ENCODE measurements at regions not wholly inside any gene's neighbourhood (a gene's known extent, or its start where the extent isn't known, plus 50 kb on each side); places are given as distances from the start of the nearest gene placed in this dataset.

- TF ChIP-seq ELF1 (IDR thresholded peaks at IDR 0.05; ENCODE audit: borderline replicate concordance, low read depth) (no peak), YY1 (IDR thresholded peaks at IDR 0.05; ENCODE audit: extremely low read depth, insufficient replicate concordance, low read depth, low read length) (no peak), SP1 (IDR thresholded peaks at IDR 0.05; ENCODE audit: low read depth) (no peak)
- TF ChIP-seq, protein P1, sequence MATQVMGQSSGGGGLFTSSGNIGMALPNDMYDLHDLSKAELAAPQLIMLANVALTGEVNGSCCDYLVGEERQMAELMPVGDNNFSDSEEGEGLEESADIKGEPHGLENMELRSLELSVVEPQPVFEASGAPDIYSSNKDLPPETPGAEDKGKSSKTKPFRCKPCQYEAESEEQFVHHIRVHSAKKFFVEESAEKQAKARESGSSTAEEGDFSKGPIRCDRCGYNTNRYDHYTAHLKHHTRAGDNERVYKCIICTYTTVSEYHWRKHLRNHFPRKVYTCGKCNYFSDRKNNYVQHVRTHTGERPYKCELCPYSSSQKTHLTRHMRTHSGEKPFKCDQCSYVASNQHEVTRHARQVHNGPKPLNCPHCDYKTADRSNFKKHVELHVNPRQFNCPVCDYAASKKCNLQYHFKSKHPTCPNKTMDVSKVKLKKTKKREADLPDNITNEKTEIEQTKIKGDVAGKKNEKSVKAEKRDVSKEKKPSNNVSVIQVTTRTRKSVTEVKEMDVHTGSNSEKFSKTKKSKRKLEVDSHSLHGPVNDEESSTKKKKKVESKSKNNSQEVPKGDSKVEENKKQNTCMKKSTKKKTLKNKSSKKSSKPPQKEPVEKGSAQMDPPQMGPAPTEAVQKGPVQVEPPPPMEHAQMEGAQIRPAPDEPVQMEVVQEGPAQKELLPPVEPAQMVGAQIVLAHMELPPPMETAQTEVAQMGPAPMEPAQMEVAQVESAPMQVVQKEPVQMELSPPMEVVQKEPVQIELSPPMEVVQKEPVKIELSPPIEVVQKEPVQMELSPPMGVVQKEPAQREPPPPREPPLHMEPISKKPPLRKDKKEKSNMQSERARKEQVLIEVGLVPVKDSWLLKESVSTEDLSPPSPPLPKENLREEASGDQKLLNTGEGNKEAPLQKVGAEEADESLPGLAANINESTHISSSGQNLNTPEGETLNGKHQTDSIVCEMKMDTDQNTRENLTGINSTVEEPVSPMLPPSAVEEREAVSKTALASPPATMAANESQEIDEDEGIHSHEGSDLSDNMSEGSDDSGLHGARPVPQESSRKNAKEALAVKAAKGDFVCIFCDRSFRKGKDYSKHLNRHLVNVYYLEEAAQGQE (IDR thresholded peaks at IDR 0.05; ENCODE audit: low read depth), result no peak
- TF ChIP-seq, protein P2, sequence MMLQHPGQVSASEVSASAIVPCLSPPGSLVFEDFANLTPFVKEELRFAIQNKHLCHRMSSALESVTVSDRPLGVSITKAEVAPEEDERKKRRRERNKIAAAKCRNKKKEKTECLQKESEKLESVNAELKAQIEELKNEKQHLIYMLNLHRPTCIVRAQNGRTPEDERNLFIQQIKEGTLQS (IDR thresholded peaks at IDR 0.05), result no peak
Measured at GRCh38 chr7:46537191-46537905, 616.3 kb upstream of the IGFBP3 start (continued).

- no peak overlapping the region for H2AFZ ChIP-seq (ENCODE audit: low read depth, low read length, poor library complexity, severe bottlenecking)
- H3K9ac ChIP-seq (ENCODE audit: low read length), result no peak overlapping the region
- no peak for ATAC-seq
- H4K20me1 ChIP-seq (ENCODE audit: insufficient read depth), result no peaks in the 10 kb centered on the region
- no peaks in the 10 kb centered on the region for H3K9me2 ChIP-seq (ENCODE audit: insufficient read depth)
- TF ChIP-seq TCF7L2 (IDR thresholded peaks at IDR 0.05; ENCODE audit: borderline replicate concordance, extremely low read depth, insufficient read depth, insufficient read length) (no peak), SRF (IDR thresholded peaks at IDR 0.05; ENCODE audit: low read depth) (no peak), JUND (IDR thresholded peaks at IDR 0.05) (no peak), CBX3 (IDR thresholded peaks at IDR 0.05; ENCODE audit: low read depth) (no peak)
- intact Hi-C loops (cut with micrococcal nuclease), result no loop called here
- no peaks in the 10 kb centered on the region for H3K9me3 ChIP-seq (ENCODE audit: control insufficient read depth in 1 of 2, insufficient read depth in 1 of 2, low read depth in 1 of 2, low read length in 2 of 2)
- no peak overlapping the region for H3K4me2 ChIP-seq (ENCODE audit: low read length)
- no peaks in the 10 kb centered on the region for H3K27me3 ChIP-seq (ENCODE audit: insufficient read depth, low read length)
- CTCF ChIA-PET, result no interaction called here
- RAD21 ChIA-PET (ENCODE audit: low non-redundant PET in 1 of 2, low total read pairs in 2 of 2, uncharacterized antibody in 2 of 2, unreplicated experiment in 2 of 2), result no interaction called here
- H3K79me2 ChIP-seq (ENCODE audit: insufficient read depth, low read length), result no peaks in the 10 kb centered on the region
- no peak overlapping the region for H3K4me3 ChIP-seq (replicated peaks in 1 of 2; ENCODE audit: low read depth in 1 of 2, low read length in 2 of 2)
- no TSS peak for BruUV-seq (replicated peaks)
- POLR2A ChIA-PET, result no interaction called here
- H3K27ac ChIP-seq (ENCODE audit: low read depth, low read length), result no peak overlapping the region
- no peaks in the 10 kb centered on the region for H3K36me3 ChIP-seq (ENCODE audit: control insufficient read depth in 1 of 2, insufficient read depth in 2 of 2, low read length in 2 of 2)
- no peak for DNase-seq (ENCODE audit: low read depth, low spot score)
- peaks cover 4 to 6% of the 10 kb centered on the region in 2 experiments; a peak in 2 of 4 replicates for H3K4me1 ChIP-seq (ENCODE audit: control insufficient read depth in 1 of 2, insufficient read depth in 2 of 2, low read length in 2 of 2)
Measured at GRCh38 chr7:46534664-46535588, 613.9 kb upstream of the IGFBP3 start.
